GM10248 (cell line): ENCODE measurements at regions not wholly inside any gene's neighbourhood (a gene's known extent, or its start where the extent isn't known, plus 50 kb on each side); places are given as distances from the start of the nearest gene placed in this dataset.
"Not testable (repeated sequence)": the region's sequence is repeated elsewhere in the genome, so short reads cannot be mapped to it uniquely, and the experiment has no call there.

ENCODE experiments used
- CTCF ChIA-PET: fragments of 300-600 bp; sonication (Branson Sonifier 250); formaldehyde crosslinking; extraction: SDS; loops from one replicate; lab custom pipeline; 2021; ENCODE audit warnings: antibody characterized with exemption; lab: Yijun Ruan, JAX
- POLR2A ChIA-PET: fragments of 350-650 bp; sonication (Branson Sonifier 250); formaldehyde crosslinking; extraction: SDS; loops from one replicate; lab custom pipeline; 2020; ENCODE audit warnings: antibody characterized with exemption; lab: Yijun Ruan, JAX
- DNase-seq: peaks from one replicate; pipeline ENCODE4 v3.0.0; 2012; ENCODE audit errors: extremely low spot score
- TF ChIP-seq, protein P1 (sequence below): IDR thresholded peaks from 2 replicates; pipeline ENCODE4 v1.5.1; 2012; ENCODE audit warnings: mild to moderate bottlenecking, low read depth; ENCODE audit errors: extremely low read depth, missing control alignments, control extremely low read depth

- TF ChIP-seq, protein P1, sequence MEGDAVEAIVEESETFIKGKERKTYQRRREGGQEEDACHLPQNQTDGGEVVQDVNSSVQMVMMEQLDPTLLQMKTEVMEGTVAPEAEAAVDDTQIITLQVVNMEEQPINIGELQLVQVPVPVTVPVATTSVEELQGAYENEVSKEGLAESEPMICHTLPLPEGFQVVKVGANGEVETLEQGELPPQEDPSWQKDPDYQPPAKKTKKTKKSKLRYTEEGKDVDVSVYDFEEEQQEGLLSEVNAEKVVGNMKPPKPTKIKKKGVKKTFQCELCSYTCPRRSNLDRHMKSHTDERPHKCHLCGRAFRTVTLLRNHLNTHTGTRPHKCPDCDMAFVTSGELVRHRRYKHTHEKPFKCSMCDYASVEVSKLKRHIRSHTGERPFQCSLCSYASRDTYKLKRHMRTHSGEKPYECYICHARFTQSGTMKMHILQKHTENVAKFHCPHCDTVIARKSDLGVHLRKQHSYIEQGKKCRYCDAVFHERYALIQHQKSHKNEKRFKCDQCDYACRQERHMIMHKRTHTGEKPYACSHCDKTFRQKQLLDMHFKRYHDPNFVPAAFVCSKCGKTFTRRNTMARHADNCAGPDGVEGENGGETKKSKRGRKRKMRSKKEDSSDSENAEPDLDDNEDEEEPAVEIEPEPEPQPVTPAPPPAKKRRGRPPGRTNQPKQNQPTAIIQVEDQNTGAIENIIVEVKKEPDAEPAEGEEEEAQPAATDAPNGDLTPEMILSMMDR, result no peak
- ChIA-PET CTCF (interaction anchor here (0.7 kb wide), 1 partner anchor 18 kb away, joined by 3 read pairs; no protein-coding TSS in a partner anchor), POLR2A (no interaction called here)
- DNase-seq, result no peak
Observed at GRCh38 chr9:106486685-106487084, 376.3 kb upstream of the ZNF462 start.

GRCh38 chr9:106487266-106487665 lies 375.7 kb upstream of the ZNF462 start:
- ChIA-PET CTCF (interaction anchor here (0.7 to 1.1 kb wide), 2 partner anchors 10 to 19 kb away, joined by 3 read pairs; no protein-coding TSS in a partner anchor), POLR2A (no interaction called here)
- DNase-seq, result no peak
- TF ChIP-seq, protein P1, result no peak

DNA sequence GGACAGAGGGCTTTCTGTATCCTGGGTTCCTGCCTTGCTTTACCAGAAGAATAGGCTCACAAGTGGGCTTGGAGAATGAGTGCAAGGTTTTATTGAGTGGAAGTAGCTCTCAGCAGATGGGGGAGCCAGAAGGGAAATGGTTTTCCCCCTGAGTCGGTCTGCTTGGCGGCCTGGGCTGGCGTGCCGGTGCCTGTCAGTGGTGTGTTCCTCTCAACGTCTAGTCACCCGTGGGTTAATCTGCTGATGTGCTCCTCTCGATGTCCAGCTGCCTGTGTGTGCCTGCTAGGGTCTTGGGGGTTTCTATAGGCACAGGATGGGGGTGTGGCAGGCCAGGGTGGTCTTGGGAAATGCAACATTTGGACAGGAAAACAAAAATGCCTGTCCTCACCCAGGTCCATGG lies 370.8 kb upstream of the ZNF462 start:
- POLR2A ChIA-PET, DNase-seq, CTCF ChIA-PET: not testable (repeated sequence)

- CTCF ChIA-PET, result no interaction called here
- TF ChIP-seq, protein P1, result no peak
- POLR2A ChIA-PET, result no interaction called here
- DNase-seq, result no peak
Observed at GRCh38 chr9:106500171-106500570, 362.8 kb upstream of the ZNF462 start.

GRCh38 chr9:106501210-106501609 lies 361.8 kb upstream of the ZNF462 start:
- CTCF ChIA-PET, POLR2A ChIA-PET, DNase-seq: not testable (repeated sequence)

DNA sequence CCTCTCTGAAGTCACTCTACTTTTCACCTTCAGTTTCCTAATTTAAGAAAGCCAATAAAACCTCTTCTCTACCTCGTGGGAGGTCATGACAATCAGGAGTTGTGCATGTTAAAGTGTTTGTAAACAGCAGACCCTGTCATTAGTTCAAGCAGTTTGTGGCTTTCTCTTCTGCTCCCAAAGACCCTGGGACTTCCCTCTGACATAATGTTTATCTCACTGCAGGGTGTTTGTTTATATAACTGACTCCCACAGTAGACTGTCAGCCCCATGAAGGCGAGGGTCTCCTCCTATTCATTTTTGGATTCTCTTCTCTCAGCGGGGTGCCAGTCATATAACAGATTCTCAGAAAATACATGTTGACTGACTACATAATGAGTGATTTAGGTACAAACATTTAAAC lies 360.0 kb upstream of the ZNF462 start:
- ChIA-PET CTCF (interaction anchor here (1.2 kb wide), 1 partner anchor 26 kb away, joined by 3 read pairs; no protein-coding TSS in a partner anchor), POLR2A (no interaction called here)
- no peak for DNase-seq
- TF ChIP-seq, protein P1, result no peak

GRCh38 chr9:106503759-106504158 lies 359.2 kb upstream of the ZNF462 start:
- DNase-seq, result no peak
- TF ChIP-seq, protein P1, result no peak
- POLR2A ChIA-PET, result no interaction called here
- CTCF ChIA-PET, result interaction anchor here (1.2 kb wide), 1 partner anchor 25 kb away, joined by 3 read pairs; no protein-coding TSS in a partner anchor

DNA sequence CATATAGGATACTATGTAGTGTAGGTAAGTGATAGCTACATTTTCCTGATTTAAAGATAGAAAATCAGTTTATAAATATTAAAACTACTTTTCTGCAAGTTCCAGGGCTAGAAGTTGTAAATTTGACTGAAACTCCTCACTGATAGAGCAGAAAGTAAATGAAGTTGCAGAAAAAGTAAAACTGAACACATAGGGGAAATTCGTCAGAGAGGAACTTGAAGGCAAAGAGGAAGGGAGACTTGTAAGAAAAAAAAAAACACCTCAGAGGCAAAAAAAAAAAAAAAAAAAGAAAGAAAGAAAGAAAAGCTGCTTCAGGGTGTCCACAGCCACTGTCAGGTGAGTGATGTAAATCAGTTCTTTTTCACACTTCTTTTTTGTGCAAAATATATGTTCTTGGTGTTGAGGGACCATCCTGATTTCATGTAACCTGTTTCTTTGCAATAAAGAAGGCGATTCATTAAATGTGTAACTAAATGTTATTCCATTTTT lies 336.2 kb upstream of the ZNF462 start:
- POLR2A ChIA-PET, result no interaction called here
- DNase-seq, result no peak
- CTCF ChIA-PET, result no interaction called here
- TF ChIP-seq, protein P1, result no peak
